ENCODE measurements at regions not wholly inside any gene's neighbourhood (a gene's known extent, or its start where the extent isn't known, plus 50 kb on each side); places are given as distances from the start of the nearest gene placed in this dataset.

DNA sequence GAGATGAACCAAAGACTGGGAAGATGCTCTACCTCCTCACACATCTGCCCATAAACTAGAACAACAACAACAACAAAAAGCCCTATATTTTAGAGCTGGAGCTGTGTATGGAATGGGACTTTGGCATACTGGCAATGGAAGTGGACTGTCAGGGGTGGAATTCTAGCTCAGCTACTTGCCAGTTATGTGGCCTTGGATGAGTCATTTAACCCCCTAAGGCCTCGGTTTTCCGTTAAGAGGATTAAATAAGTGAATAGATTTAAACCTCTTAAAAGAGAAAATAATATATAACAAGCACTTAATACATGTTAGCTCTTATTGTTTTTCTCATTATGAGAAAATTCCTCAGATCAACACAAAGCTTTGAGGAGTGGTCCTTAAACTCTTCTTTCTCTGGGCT, 195.0 kb downstream of the KIF18A start:
- Histone ChIP-seq H3K36me3 (no peaks in the 10 kb centered on the region), H3K4me1 (no peaks in the 10 kb centered on the region), H3K9me3 (no peaks in the 10 kb centered on the region), H3K27me3 (no peaks in the 10 kb centered on the region), H3K4me3 (no peak overlapping the region), H3K27ac (no peak overlapping the region)
- no peak for TF ChIP-seq POLR2A (IDR thresholded peaks at IDR 0.05)
- TF ChIP-seq CTCF (IDR thresholded peaks at IDR 0.05): no peak
- DNase-seq: no peak

DNA sequence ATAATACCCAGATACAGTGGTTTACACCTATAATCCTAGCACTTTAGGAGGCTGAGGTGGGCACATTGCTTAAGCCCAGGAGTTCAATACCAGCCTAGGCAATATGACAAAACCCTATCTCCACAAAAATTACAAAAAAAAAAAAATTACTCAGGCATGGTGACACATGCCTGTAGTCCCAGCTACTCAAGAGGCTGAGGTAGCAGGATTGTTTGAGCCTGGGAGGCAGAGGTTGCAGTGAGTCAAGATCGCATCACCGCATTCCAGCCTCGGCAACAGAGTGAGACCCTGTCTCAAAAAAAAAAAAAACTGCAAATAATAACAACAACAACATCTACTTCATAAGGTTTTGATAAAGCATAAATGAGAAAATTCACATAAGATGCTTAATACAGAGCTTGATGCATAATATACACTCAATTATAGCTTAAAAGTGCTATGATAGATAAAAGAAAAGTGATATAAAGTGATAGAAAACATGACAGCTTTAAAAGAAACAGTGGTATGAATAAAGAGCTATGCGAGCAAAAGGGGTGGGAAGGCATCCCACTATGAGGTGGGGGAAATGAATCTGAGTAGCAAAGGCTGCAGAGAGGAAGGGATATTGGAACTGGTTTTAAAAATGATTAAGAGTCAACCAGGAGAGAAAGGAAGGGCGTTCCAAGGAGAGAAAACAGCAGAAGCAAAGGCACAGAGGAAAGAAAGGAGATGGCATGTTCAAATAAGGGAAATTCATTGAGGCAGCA, 197.6 kb downstream of the KIF18A start:
- no peak for DNase-seq
- no peaks in the 10 kb centered on the region for H3K27me3 ChIP-seq

DNA sequence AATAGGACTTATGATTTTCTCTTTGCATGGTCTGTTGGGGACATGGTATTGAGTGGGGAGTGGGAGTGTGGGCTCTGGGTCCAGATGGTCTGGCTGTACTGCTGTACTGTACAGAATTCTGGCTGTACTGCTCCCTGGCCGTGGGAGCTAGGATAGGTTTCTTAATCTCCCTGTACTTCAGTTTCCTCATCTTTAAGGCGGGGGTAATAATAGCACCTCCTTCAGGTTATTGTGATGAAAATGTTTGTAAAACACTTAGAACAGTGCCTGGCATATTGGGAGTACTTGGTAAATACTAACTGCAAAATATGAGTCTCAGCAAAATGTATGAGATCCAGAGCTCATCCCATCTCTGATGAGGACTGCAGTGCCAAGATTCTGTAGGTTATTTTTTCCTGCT, 198.6 kb downstream of the KIF18A start:
- Histone ChIP-seq H3K4me3 (no peak overlapping the region), H3K9me3 (no peaks in the 10 kb centered on the region), H3K27ac (no peak overlapping the region), H3K36me3 (no peaks in the 10 kb centered on the region), H3K4me1 (no peaks in the 10 kb centered on the region), H3K27me3 (no peaks in the 10 kb centered on the region)
- DNase-seq: no peak
- TF ChIP-seq POLR2A (IDR thresholded peaks at IDR 0.05) (no peak), CTCF (IDR thresholded peaks at IDR 0.05) (no peak)

More for the DNA sequence above, 197.6 kb downstream of the KIF18A start:
- Histone ChIP-seq H3K4me1 (no peaks in the 10 kb centered on the region), H3K9me3 (no peaks in the 10 kb centered on the region), H3K36me3 (no peaks in the 10 kb centered on the region), H3K4me3 (no peak overlapping the region), H3K27ac (no peak overlapping the region)
- TF ChIP-seq CTCF (IDR thresholded peaks at IDR 0.05): no peak
- TF ChIP-seq POLR2A (IDR thresholded peaks at IDR 0.05): no peak

GRCh38 chr11:27908621-27909020, 199.3 kb downstream of the KIF18A start:
- DNase-seq: no peak
- Histone ChIP-seq H3K9me3 (no peaks in the 10 kb centered on the region), H3K27ac (no peak overlapping the region), H3K27me3 (no peaks in the 10 kb centered on the region), H3K36me3 (no peaks in the 10 kb centered on the region), H3K4me1 (no peaks in the 10 kb centered on the region), H3K4me3 (no peak overlapping the region)
- TF ChIP-seq CTCF (IDR thresholded peaks at IDR 0.05) (no peak), POLR2A (IDR thresholded peaks at IDR 0.05) (no peak)

- no peaks in the 10 kb centered on the region for H3K27me3 ChIP-seq
- DNase-seq: no peak
- H3K4me3 ChIP-seq: no peak overlapping the region
- no peaks in the 10 kb centered on the region for H3K36me3 ChIP-seq
- no peak overlapping the region for H3K27ac ChIP-seq
- TF ChIP-seq CTCF (IDR thresholded peaks at IDR 0.05) (no peak), POLR2A (IDR thresholded peaks at IDR 0.05) (no peak)
- no peaks in the 10 kb centered on the region for H3K4me1 ChIP-seq
- no peaks in the 10 kb centered on the region for H3K9me3 ChIP-seq
These were observed 200.4 kb downstream of the KIF18A start for GRCh38 chr11:27907530-27907929.

DNA sequence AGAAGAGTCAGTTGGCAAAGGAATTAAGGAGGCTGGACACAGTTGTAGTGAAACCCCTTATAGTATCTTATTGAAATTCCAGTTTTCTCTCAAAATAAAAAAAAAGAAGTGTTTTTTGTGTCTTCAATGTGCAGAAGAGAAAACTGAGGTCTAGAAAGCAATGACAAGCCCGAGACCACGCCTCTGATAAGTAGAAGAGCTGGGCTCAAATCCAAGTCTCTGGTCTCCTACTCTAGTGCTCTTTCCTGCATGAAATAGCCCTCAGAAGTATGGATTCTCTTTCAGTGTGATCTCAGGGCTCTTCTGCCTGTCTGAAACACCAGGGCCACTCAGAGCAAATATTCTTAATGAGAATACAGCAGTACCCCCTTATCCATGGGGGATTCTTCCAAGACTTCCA, 200.9 kb downstream of the KIF18A start:
- Histone ChIP-seq H3K27ac (no peak overlapping the region), H3K27me3 (no peaks in the 10 kb centered on the region), H3K9me3 (no peaks in the 10 kb centered on the region), H3K36me3 (no peaks in the 10 kb centered on the region), H3K4me3 (no peak overlapping the region), H3K4me1 (no peaks in the 10 kb centered on the region)
- TF ChIP-seq CTCF (IDR thresholded peaks at IDR 0.05): no peak
- TF ChIP-seq POLR2A (IDR thresholded peaks at IDR 0.05): no peak
- no peak for DNase-seq

All from Peyer's patch (tissue), 4 donors.